H9 (cell line): ENCODE measurements at regions not wholly inside any gene's neighbourhood (a gene's known extent, or its start where the extent isn't known, plus 50 kb on each side); places are given as distances from the start of the nearest gene placed in this dataset.

Experiments
- DNase-seq: peaks from one replicate; pipeline ENCODE4 v3.0.0-alpha.2; 2017
- H2AFZ ChIP-seq: one replicate; pipeline ENCODE4 v1.6.1; 2013; ENCODE audit warnings: mild to moderate bottlenecking, low read length, control low read depth, moderate library complexity
- H2AK5ac ChIP-seq: 2 replicates; pipeline ENCODE4 v1.6.1; 2013; ENCODE audit warnings: low read length, control low read depth, mixed read lengths; ENCODE audit not compliant: insufficient read length
- H2BK120ac ChIP-seq: one replicate; pipeline ENCODE4 v1.6.1; 2013; ENCODE audit warnings: low read depth, mild to moderate bottlenecking, low read length, control low read depth, inconsistent platforms; ENCODE audit not compliant: poor library complexity, severe bottlenecking
- H2BK12ac ChIP-seq: 2 replicates; pipeline ENCODE4 v1.6.1; 2013; ENCODE audit warnings: low read length, control low read depth, mixed read lengths, low read depth; ENCODE audit not compliant: insufficient read length
- H2BK15ac ChIP-seq: 2 replicates; pipeline ENCODE4 v1.6.1; 2013; ENCODE audit warnings: low read depth, low read length, control low read depth
- H2BK20ac ChIP-seq: one replicate; pipeline ENCODE4 v1.6.1; 2013; ENCODE audit warnings: low read depth, mild to moderate bottlenecking, low read length, control low read depth, inconsistent platforms; ENCODE audit not compliant: poor library complexity, severe bottlenecking
- H2BK5ac ChIP-seq: 2 replicates; pipeline ENCODE4 v1.6.1; 2013; ENCODE audit warnings: low read length, control low read depth, mixed read lengths; ENCODE audit not compliant: insufficient read length
- H3K14ac ChIP-seq: 2 replicates; pipeline ENCODE4 v1.6.1; 2013; ENCODE audit warnings: low read length, control low read depth; ENCODE audit not compliant: insufficient read depth
- H3K18ac ChIP-seq: 2 replicates; pipeline ENCODE4 v1.6.1; 2013; ENCODE audit warnings: low read depth, mild to moderate bottlenecking, mixed read lengths, low read length, control low read depth; ENCODE audit not compliant: insufficient read length
- H3K23ac ChIP-seq: 2 replicates; pipeline ENCODE4 v1.6.1; 2013; ENCODE audit warnings: low read length, control low read depth, mixed read lengths, low read depth; ENCODE audit not compliant: insufficient read length
- H3K23me2 ChIP-seq: 2 replicates; pipeline ENCODE4 v1.6.1; 2013; ENCODE audit warnings: low read depth, mild to moderate bottlenecking, mixed read lengths, low read length, control low read depth; ENCODE audit not compliant: insufficient read length, poor library complexity, severe bottlenecking
- H3K27ac ChIP-seq: 2 replicates; pipeline ENCODE4 v1.5.1; 2013; ENCODE audit warnings: low read length, control low read depth, mixed read lengths, low read depth; ENCODE audit not compliant: insufficient read length
- H3K27me3 ChIP-seq: 2 replicates; pipeline ENCODE4 v1.6.1; 2013; ENCODE audit warnings: low read length, control low read depth, inconsistent platforms; ENCODE audit not compliant: insufficient read depth
- H3K4ac ChIP-seq: 2 replicates; pipeline ENCODE4 v1.6.1; 2013; ENCODE audit warnings: low read depth, mild to moderate bottlenecking, control low read depth, inconsistent platforms, low read length, moderate library complexity
- H3K4me1 ChIP-seq: 2 replicates; pipeline ENCODE4 v1.6.1; 2013; ENCODE audit warnings: low read length, control low read depth, inconsistent platforms; ENCODE audit not compliant: insufficient read depth
- H3K4me2 ChIP-seq: 2 replicates; pipeline ENCODE4 v1.6.1; 2013; ENCODE audit warnings: low read length, control low read depth, mixed read lengths; ENCODE audit not compliant: insufficient read length, insufficient read depth
- H3K56ac ChIP-seq: 2 replicates; pipeline ENCODE4 v1.6.1; 2013; ENCODE audit warnings: low read depth, mild to moderate bottlenecking, mixed read lengths, low read length, control low read depth; ENCODE audit not compliant: insufficient read length
- H3K79me1 ChIP-seq: 2 replicates; pipeline ENCODE4 v1.6.1; 2013; ENCODE audit warnings: low read depth, mild to moderate bottlenecking, moderate library complexity, low read length, control low read depth, inconsistent platforms; ENCODE audit not compliant: insufficient read depth, poor library complexity, severe bottlenecking
- H3K79me2 ChIP-seq: 2 replicates; pipeline ENCODE4 v1.6.1; 2013; ENCODE audit warnings: low read length, control low read depth, inconsistent platforms; ENCODE audit not compliant: insufficient read depth
- H3K9ac ChIP-seq: 2 replicates; pipeline ENCODE4 v1.6.1; 2013; ENCODE audit warnings: low read length, control low read depth, mixed read lengths; ENCODE audit not compliant: insufficient read length; ENCODE audit errors: extremely low read depth
- H3K9me3 ChIP-seq: one replicate; pipeline ENCODE4 v1.6.1; 2013; ENCODE audit warnings: low read depth, low read length, inconsistent platforms; ENCODE audit not compliant: control insufficient read depth
- H3T11ph ChIP-seq: one replicate; pipeline ENCODE4 v1.6.1; 2013; ENCODE audit warnings: mild to moderate bottlenecking, low read length, control low read depth, inconsistent platforms
- H4K20me1 ChIP-seq: one replicate; pipeline ENCODE4 v1.6.1; 2013; ENCODE audit not compliant: control insufficient read depth, insufficient read length, insufficient read depth
- H4K5ac ChIP-seq: 2 replicates; pipeline ENCODE4 v1.6.1; 2013; ENCODE audit warnings: low read depth, mild to moderate bottlenecking, mixed read lengths, low read length, control low read depth; ENCODE audit not compliant: insufficient read length
- H4K8ac ChIP-seq: replicated peaks from 2 replicates; pipeline ENCODE4 v1.6.1; 2013; ENCODE audit warnings: low read length, control low read depth, mixed read lengths, low read depth; ENCODE audit not compliant: insufficient read length
- H4K91ac ChIP-seq: 2 replicates; pipeline ENCODE4 v1.6.1; 2013; ENCODE audit warnings: low read depth, mild to moderate bottlenecking, moderate library complexity, mixed read lengths, low read length, control low read depth; ENCODE audit not compliant: insufficient read length
- H3K27ac Mint-ChIP-seq, 3 experiments: 2 replicates in 2 of 3; 3 replicates in 1 of 3; pipeline ENCODE4 v1.8.0; 2020 to 2021; ENCODE audit warnings: mixed read lengths in 3 of 3, mild to moderate bottlenecking in 1 of 3, moderate library complexity in 1 of 3
- H3K27me3 Mint-ChIP-seq: 2 replicates; pipeline ENCODE4 v1.8.0; 2021; ENCODE audit warnings: low read depth, mild to moderate bottlenecking, moderate library complexity, mixed read lengths
- H3K36me3 Mint-ChIP-seq, 3 experiments: 2 replicates in 2 of 3; 3 replicates in 1 of 3; pipeline ENCODE4 v1.8.0; 2020 to 2021; ENCODE audit warnings: low read depth in 3 of 3, mixed read lengths in 3 of 3; ENCODE audit not compliant: insufficient read depth in 1 of 3
- H3K4me1 Mint-ChIP-seq, 2 experiments: 2 replicates each; pipeline ENCODE4 v1.8.0; 2020; ENCODE audit warnings: mixed read lengths in 2 of 2
- H3K4me3 Mint-ChIP-seq, 2 experiments: 2 replicates in 1 of 2; 3 replicates in 1 of 2; pipeline ENCODE4 v1.8.0; 2020 to 2021; ENCODE audit warnings: mild to moderate bottlenecking in 2 of 2, mixed read lengths in 2 of 2, moderate library complexity in 1 of 2
- H3K9me3 Mint-ChIP-seq, 2 experiments: 2 replicates in 1 of 2; 3 replicates in 1 of 2; pipeline ENCODE4 v1.8.0; 2020; ENCODE audit warnings: mild to moderate bottlenecking in 2 of 2, mixed read lengths in 2 of 2, moderate library complexity in 1 of 2
- WGBS: extraction: QIAGEN DNeasy Blood & Tissue Kit; methylation state at CpG from one replicate; pipeline ENCODE4 v1.1.7; 2013; ENCODE audit warnings: missing lambda C conversion rate, low lambda C conversion rate, mixed read lengths; ENCODE audit not compliant: insufficient read length; ENCODE audit errors: extremely low coverage; 5-methylcytosine and 5-hydroxymethylcytosine counted together
- TF ChIP-seq, protein P1 (sequence below): fragments of 200-600 bp; sonication (generic); conservative IDR thresholded peaks from 3 replicates; pipeline ENCODE4 v1.8.0; 2021; ENCODE audit warnings: antibody characterized with exemption, mild to moderate bottlenecking

DNA sequence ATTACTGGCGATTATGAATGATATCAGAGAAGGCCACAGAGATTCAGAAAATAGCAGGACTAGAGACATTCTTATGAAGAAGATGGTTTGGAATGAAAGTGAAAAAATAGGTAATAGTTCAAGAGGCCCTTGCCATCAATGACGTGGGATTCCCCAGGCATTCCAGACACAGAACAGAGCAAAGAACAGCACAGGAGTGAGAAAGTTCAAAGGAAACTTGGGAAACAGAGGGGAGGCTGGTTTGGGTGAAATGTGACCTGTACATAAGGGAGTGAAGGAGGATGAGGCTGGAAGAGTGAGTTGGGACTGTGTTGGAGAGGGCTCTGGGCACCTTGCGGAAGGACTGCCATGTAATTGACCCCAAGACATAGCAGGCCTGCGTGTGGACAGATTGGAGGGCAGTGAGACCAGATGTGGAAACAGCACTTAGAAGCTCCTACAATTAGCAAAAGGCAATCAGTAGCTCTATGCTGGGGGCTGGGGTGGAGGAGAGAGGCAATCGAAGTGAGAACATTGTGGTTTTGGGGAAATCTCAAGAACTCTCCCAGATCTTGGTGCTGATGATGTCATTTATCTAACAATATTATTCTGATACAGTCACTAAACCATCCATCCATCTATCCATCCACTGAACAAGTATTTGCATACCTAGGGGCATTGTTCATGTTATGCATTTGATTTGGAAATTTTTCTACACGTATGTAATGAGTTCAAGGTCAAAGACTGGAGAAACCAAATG is 365.3 kb upstream of the ZFHX3 start:
- Histone ChIP-seq H3T11ph (no peak overlapping the region), H3K4me1 (no peaks in the 10 kb centered on the region), H2BK12ac (no peak overlapping the region), H4K20me1 (no peaks in the 10 kb centered on the region), H3K56ac (no peak overlapping the region), H4K8ac (no peak overlapping the region), H3K27ac (no peak overlapping the region), H3K23ac (no peak overlapping the region), H3K18ac (no peak overlapping the region), H3K4ac (no peak overlapping the region), H2BK5ac (no peak overlapping the region), H3K4me2 (no peak overlapping the region), H3K9ac (no peak overlapping the region), H4K5ac (no peak overlapping the region), H2BK15ac (no peak overlapping the region), H4K91ac (no peak overlapping the region), H3K27me3 (no peaks in the 10 kb centered on the region), H2AFZ (no peak overlapping the region), H2BK20ac (no peak overlapping the region), H3K79me2 (no peaks in the 10 kb centered on the region), H3K14ac (no peak overlapping the region), H3K79me1 (no peaks in the 10 kb centered on the region), H3K23me2 (no peaks in the 10 kb centered on the region), H2BK120ac (no peak overlapping the region), H3K9me3 (no peaks in the 10 kb centered on the region), H2AK5ac (no peak overlapping the region)
- no peak for DNase-seq
- H3K27me3 Mint-ChIP-seq, result peaks cover 2% of the 10 kb centered on the region
- no peaks in the 10 kb centered on the region for H3K9me3 Mint-ChIP-seq
- no peak overlapping the region; a peak in 1 of 7 replicates for H3K27ac Mint-ChIP-seq
- no peak overlapping the region for H3K4me3 Mint-ChIP-seq
- no peaks in the 10 kb centered on the region for H3K36me3 Mint-ChIP-seq
- WGBS, result no CpG with 5 or more reads among the region's 6 CpGs
- TF ChIP-seq, protein P1, sequence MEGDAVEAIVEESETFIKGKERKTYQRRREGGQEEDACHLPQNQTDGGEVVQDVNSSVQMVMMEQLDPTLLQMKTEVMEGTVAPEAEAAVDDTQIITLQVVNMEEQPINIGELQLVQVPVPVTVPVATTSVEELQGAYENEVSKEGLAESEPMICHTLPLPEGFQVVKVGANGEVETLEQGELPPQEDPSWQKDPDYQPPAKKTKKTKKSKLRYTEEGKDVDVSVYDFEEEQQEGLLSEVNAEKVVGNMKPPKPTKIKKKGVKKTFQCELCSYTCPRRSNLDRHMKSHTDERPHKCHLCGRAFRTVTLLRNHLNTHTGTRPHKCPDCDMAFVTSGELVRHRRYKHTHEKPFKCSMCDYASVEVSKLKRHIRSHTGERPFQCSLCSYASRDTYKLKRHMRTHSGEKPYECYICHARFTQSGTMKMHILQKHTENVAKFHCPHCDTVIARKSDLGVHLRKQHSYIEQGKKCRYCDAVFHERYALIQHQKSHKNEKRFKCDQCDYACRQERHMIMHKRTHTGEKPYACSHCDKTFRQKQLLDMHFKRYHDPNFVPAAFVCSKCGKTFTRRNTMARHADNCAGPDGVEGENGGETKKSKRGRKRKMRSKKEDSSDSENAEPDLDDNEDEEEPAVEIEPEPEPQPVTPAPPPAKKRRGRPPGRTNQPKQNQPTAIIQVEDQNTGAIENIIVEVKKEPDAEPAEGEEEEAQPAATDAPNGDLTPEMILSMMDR, result no peak
- H3K4me1 Mint-ChIP-seq, result no peaks in the 10 kb centered on the region
